ENCODE measurements at regions not wholly inside any gene's neighbourhood (a gene's known extent, or its start where the extent isn't known, plus 50 kb on each side); places are given as distances from the start of the nearest gene placed in this dataset.

- TF ChIP-seq SPI1 (IDR thresholded peaks at IDR 0.05; ENCODE audit: low read depth, low read length) (no peak), POLR2A (IDR thresholded peaks at IDR 0.05; ENCODE audit: low read depth, low read length) (no peak), POLR2AphosphoS5 (IDR thresholded peaks at IDR 0.05; ENCODE audit: low read depth, low read length) (no peak), TAF1 (IDR thresholded peaks at IDR 0.05; ENCODE audit: low read depth, low read length) (no peak), PAX5 (IDR thresholded peaks at IDR 0.05; ENCODE audit: insufficient read depth, low read length, severe bottlenecking) (no peak), POU2F2 (IDR thresholded peaks at IDR 0.05; ENCODE audit: low read depth, low read length) (no peak)
Observed at GRCh38 chr13:105804561-105805190, 730.8 kb downstream of the EFNB2 start.

Data from GM12891 (cell line).